WTC11 (cell line): ENCODE measurements at regions not wholly inside any gene's neighbourhood (a gene's known extent, or its start where the extent isn't known, plus 50 kb on each side); places are given as distances from the start of the nearest gene placed in this dataset.

Experiments used
- ATF2 ChIP-seq: sonication (generic); formaldehyde crosslinking; IDR thresholded peaks from 2 replicates; pipeline ENCODE4 v1.8.1; 2022; ENCODE audit warnings: low read depth, missing genetic modification reagents, borderline replicate concordance
- CTCF ChIP-seq: fragments of 200-600 bp; IDR thresholded peaks from 2 replicates; pipeline ENCODE4 v1.8.0; 2022; ENCODE audit warnings: antibody characterized with exemption
- NFE2L1 ChIP-seq: sonication (generic); formaldehyde crosslinking; IDR thresholded peaks from 2 replicates; pipeline ENCODE4 v1.8.1; 2023; ENCODE audit warnings: missing genetic modification reagents
- PRRX2 ChIP-seq: fragments of 250-450 bp; sonication (Bioruptor Pico); IDR thresholded peaks from 2 replicates; pipeline ENCODE4 v1.8.0; 2021; ENCODE audit warnings: mild to moderate bottlenecking
- RORB ChIP-seq: fragments of 250-450 bp; sonication (Bioruptor Pico); IDR thresholded peaks from 2 replicates; pipeline ENCODE4 v1.9.0; 2021; ENCODE audit warnings: mild to moderate bottlenecking
- TCF7 ChIP-seq: sonication (generic); formaldehyde crosslinking; IDR thresholded peaks from 2 replicates; pipeline ENCODE4 v1.8.0; 2022; ENCODE audit warnings: mild to moderate bottlenecking, low read depth, missing genetic modification reagents, moderate library complexity
- ZNF121 ChIP-seq: sonication (generic); formaldehyde crosslinking; IDR thresholded peaks from 2 replicates; pipeline ENCODE4 v1.8.0; 2023; ENCODE audit warnings: missing genetic modification reagents
- ZNF219 ChIP-seq: sonication (generic); formaldehyde crosslinking; IDR thresholded peaks from 2 replicates; pipeline ENCODE4 v1.8.0; 2023; ENCODE audit warnings: missing genetic modification reagents, mild to moderate bottlenecking, borderline replicate concordance

GRCh38 chr13:50284540-50284939 is 269.3 kb downstream of the KCNRG start:
- TF ChIP-seq NFE2L1 (CRISPR knock-in tag) (no peak), RORB (CRISPR knock-in tag) (no peak), ZNF121 (no peak), CTCF (no peak), PRRX2 (CRISPR knock-in tag) (no peak), ATF2 (CRISPR knock-in tag) (no peak), ZNF219 (CRISPR knock-in tag) (no peak), TCF7 (CRISPR knock-in tag) (no peak)
